Mesenchymal stem cell (in vitro differentiated cells and primary cell): ENCODE measurements at regions not wholly inside any gene's neighbourhood (a gene's known extent, or its start where the extent isn't known, plus 50 kb on each side); places are given as distances from the start of the nearest gene placed in this dataset.

Experiments
- DNase-seq: peaks from one replicate; pipeline ENCODE4 v3.0.0-alpha.2; 2013
- H2AFZ ChIP-seq: one replicate; pipeline ENCODE4 v1.6.1; 2013; ENCODE audit warnings: low read depth, mild to moderate bottlenecking, control low read depth, inconsistent platforms, low read length, moderate library complexity
- H2AK5ac ChIP-seq: 2 replicates; pipeline ENCODE4 v1.6.1; 2013; ENCODE audit warnings: low read length, moderate library complexity, mild to moderate bottlenecking, inconsistent platforms; ENCODE audit not compliant: severe bottlenecking
- H2BK120ac ChIP-seq: one replicate; pipeline ENCODE4 v1.6.1; 2013; ENCODE audit warnings: low read depth, mild to moderate bottlenecking, inconsistent platforms, low read length, moderate library complexity
- H2BK12ac ChIP-seq, 2 experiments: one replicate each; pipeline ENCODE4 v1.6.1; 2013; ENCODE audit warnings: inconsistent platforms in 2 of 2, low read length in 2 of 2, mild to moderate bottlenecking in 2 of 2, moderate library complexity in 2 of 2, control low read depth in 1 of 2
- H2BK15ac ChIP-seq: one replicate; pipeline ENCODE4 v1.6.1; 2013; ENCODE audit warnings: mild to moderate bottlenecking, low read depth, inconsistent platforms; ENCODE audit not compliant: poor library complexity, severe bottlenecking
- H2BK5ac ChIP-seq: 2 replicates; pipeline ENCODE4 v1.6.1; 2013; ENCODE audit warnings: low read depth, mild to moderate bottlenecking, low read length, control low read depth, inconsistent platforms; ENCODE audit not compliant: poor library complexity, severe bottlenecking
- H3K14ac ChIP-seq, 2 experiments: one replicate each; pipeline ENCODE4 v1.6.1; 2013; ENCODE audit warnings: inconsistent platforms in 2 of 2, low read length in 2 of 2, control low read depth in 1 of 2, mild to moderate bottlenecking in 1 of 2, moderate library complexity in 1 of 2
- H3K18ac ChIP-seq, 2 experiments: one replicate each; pipeline ENCODE4 v1.6.1; 2013; ENCODE audit warnings: inconsistent platforms in 2 of 2, low read length in 2 of 2, control low read depth in 1 of 2, low read depth in 1 of 2, mild to moderate bottlenecking in 1 of 2
- H3K23ac ChIP-seq, 2 experiments: one replicate each; pipeline ENCODE4 v1.6.1; 2013; ENCODE audit warnings: inconsistent platforms in 2 of 2, low read length in 2 of 2, mild to moderate bottlenecking in 2 of 2, moderate library complexity in 2 of 2, control low read depth in 1 of 2
- H3K27ac ChIP-seq: 2 replicates; pipeline ENCODE4 v1.5.1; 2013; ENCODE audit warnings: mild to moderate bottlenecking, moderate library complexity, low read length, control low read depth, inconsistent platforms; ENCODE audit not compliant: poor library complexity, severe bottlenecking
- H3K27me3 ChIP-seq, 2 experiments: 2 replicates each; pipeline versions ENCODE4 v1.6.1 to v1.7.0; 2013; ENCODE audit warnings: low read length in 2 of 2, mild to moderate bottlenecking in 2 of 2, moderate library complexity in 2 of 2, control low read depth in 1 of 2, inconsistent platforms in 1 of 2; ENCODE audit not compliant: control insufficient read depth in 1 of 2, insufficient read depth in 1 of 2
- H3K36me3 ChIP-seq, 2 experiments: 2 replicates each; pipeline versions ENCODE4 v1.6.1 to v1.7.0; 2013; ENCODE audit warnings: low read length in 2 of 2, control low read depth in 1 of 2, inconsistent platforms in 1 of 2, low read depth in 1 of 2, mild to moderate bottlenecking in 1 of 2; ENCODE audit not compliant: insufficient read depth in 2 of 2, control insufficient read depth in 1 of 2
- H3K4ac ChIP-seq, 2 experiments: one replicate each; pipeline ENCODE4 v1.6.1; 2013; ENCODE audit warnings: inconsistent platforms in 2 of 2, low read length in 2 of 2, mild to moderate bottlenecking in 2 of 2, moderate library complexity in 2 of 2, control low read depth in 1 of 2, low read depth in 1 of 2
- H3K4me1 ChIP-seq: 2 replicates; pipeline ENCODE4 v1.6.1; 2013; ENCODE audit warnings: low read depth, low read length, control low read depth; ENCODE audit not compliant: control insufficient read depth, insufficient read depth
- H3K4me2 ChIP-seq: 2 replicates; pipeline ENCODE4 v1.6.1; 2013; ENCODE audit warnings: low read length, mild to moderate bottlenecking, inconsistent platforms; ENCODE audit not compliant: poor library complexity, severe bottlenecking
- H3K4me3 ChIP-seq, 2 experiments: 2 replicates each; pipeline versions ENCODE4 v1.5.1 to v1.7.0; 2013; ENCODE audit warnings: low read length in 2 of 2, mild to moderate bottlenecking in 2 of 2, control low read depth in 1 of 2, low read depth in 1 of 2; ENCODE audit not compliant: insufficient read depth in 1 of 2
- H3K79me1 ChIP-seq: replicated peaks from 2 replicates; pipeline ENCODE4 v1.6.1; 2013; ENCODE audit warnings: mild to moderate bottlenecking, control low read depth, low read length, inconsistent platforms; ENCODE audit not compliant: poor library complexity, severe bottlenecking
- H3K9ac ChIP-seq: 2 replicates; pipeline ENCODE4 v1.7.0; 2013; ENCODE audit warnings: mild to moderate bottlenecking, low read length, moderate library complexity
- H3K9me3 ChIP-seq: 2 replicates; pipeline ENCODE4 v1.7.0; 2013; ENCODE audit warnings: mild to moderate bottlenecking, low read length; ENCODE audit not compliant: control insufficient read depth
- H4K8ac ChIP-seq: one replicate; pipeline ENCODE4 v1.6.1; 2013; ENCODE audit warnings: inconsistent platforms, mild to moderate bottlenecking, low read length, moderate library complexity
- H4K91ac ChIP-seq: one replicate; pipeline ENCODE4 v1.6.1; 2013; ENCODE audit warnings: mild to moderate bottlenecking, low read length, inconsistent platforms
- WGBS: methylation state at CpG from one replicate; pipeline ENCODE4 v1.1.7; 2013; ENCODE audit warnings: mixed read lengths; 5-methylcytosine and 5-hydroxymethylcytosine counted together

DNA sequence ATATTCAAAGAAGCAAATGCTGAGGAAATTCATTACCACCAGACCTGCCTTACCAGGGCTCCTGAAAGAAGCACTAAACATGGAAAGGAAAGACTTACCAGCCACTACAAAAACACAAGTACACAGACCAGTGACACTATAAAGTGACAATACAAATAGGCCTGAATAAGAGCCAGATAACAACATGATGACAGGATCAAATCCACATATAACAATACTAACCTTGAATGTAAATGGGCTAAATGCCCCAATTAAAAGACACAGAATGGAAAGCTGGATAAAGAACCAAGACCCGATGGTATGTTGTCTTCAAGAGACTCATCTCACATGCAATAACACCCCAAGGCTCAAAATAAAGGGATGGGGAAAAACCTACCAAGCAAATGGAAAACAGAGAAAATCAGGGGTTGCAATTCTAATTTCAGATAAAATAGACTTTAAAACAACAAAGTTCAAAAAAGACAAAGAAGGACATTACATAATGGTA is 353.4 kb downstream of the LNPK start:
- no peaks in the 10 kb centered on the region for H3K79me1 ChIP-seq
- no peak overlapping the region for H2BK15ac ChIP-seq
- H3K14ac ChIP-seq = no peak overlapping the region
- H3K9me3 ChIP-seq = peaks cover 31% of the 10 kb centered on the region
- H3K4me1 ChIP-seq = no peaks in the 10 kb centered on the region
- DNase-seq = no peak
- H3K9ac ChIP-seq = no peak overlapping the region
- H2BK12ac ChIP-seq = no peak overlapping the region
- H4K91ac ChIP-seq = no peak overlapping the region
- no peak overlapping the region for H2BK120ac ChIP-seq
- H2BK5ac ChIP-seq = no peak overlapping the region
- no peaks in the 10 kb centered on the region for H3K36me3 ChIP-seq
- no peak overlapping the region for H4K8ac ChIP-seq
- H3K4me3 ChIP-seq = no peak overlapping the region
- no peak overlapping the region for H3K27ac ChIP-seq
- H2AFZ ChIP-seq = no peak overlapping the region
- H3K18ac ChIP-seq = no peak overlapping the region
- H3K27me3 ChIP-seq = no peaks in the 10 kb centered on the region
- no peak overlapping the region for H3K4me2 ChIP-seq
- no peak overlapping the region for H3K4ac ChIP-seq
- 0% methylated on average over 1 of the region's 1 CpG for WGBS
- H3K23ac ChIP-seq = no peak overlapping the region
- no peak overlapping the region for H2AK5ac ChIP-seq

DNA sequence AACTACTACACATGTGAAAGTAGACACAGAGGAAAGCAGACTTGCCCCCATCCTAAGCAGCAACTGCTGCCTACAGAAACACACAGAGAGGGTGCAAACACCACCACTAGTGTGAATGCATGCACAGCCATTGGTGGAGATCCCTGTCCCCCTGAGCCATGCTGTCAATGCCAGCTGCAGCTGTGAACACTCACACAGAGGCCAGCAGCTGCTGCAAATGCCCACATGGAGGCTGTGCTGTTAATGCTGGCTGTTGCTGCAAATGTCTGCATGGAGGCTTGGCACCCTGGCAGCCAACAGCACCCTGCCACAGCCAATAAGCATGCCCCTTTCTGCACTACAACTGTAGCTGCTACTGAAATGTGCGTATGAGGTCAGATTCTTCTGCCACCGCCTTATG is 355.0 kb downstream of the LNPK start:
- no peak overlapping the region for H3K18ac ChIP-seq
- no peak overlapping the region for H4K91ac ChIP-seq
- no peak overlapping the region for H4K8ac ChIP-seq
- H3K9me3 ChIP-seq = peaks cover 31% of the 10 kb centered on the region
- WGBS = 94% methylated on average over 2 of the region's 2 CpGs
- no peak overlapping the region for H3K23ac ChIP-seq
- no peak overlapping the region for H2BK12ac ChIP-seq
- no peak overlapping the region for H3K4me3 ChIP-seq
- H2BK120ac ChIP-seq = no peak overlapping the region
- H3K4me1 ChIP-seq = no peaks in the 10 kb centered on the region
- no peak overlapping the region for H2AK5ac ChIP-seq
- no peak overlapping the region for H3K9ac ChIP-seq
- H3K27ac ChIP-seq = no peak overlapping the region
- no peak overlapping the region for H2BK15ac ChIP-seq
- H3K79me1 ChIP-seq = no peaks in the 10 kb centered on the region
- no peak overlapping the region for H3K4ac ChIP-seq
- no peak overlapping the region for H3K4me2 ChIP-seq
- H3K14ac ChIP-seq = no peak overlapping the region
- no peaks in the 10 kb centered on the region for H3K36me3 ChIP-seq
- no peak overlapping the region for H2BK5ac ChIP-seq
- no peak for DNase-seq
- no peaks in the 10 kb centered on the region for H3K27me3 ChIP-seq
- H2AFZ ChIP-seq = no peak overlapping the region

DNA sequence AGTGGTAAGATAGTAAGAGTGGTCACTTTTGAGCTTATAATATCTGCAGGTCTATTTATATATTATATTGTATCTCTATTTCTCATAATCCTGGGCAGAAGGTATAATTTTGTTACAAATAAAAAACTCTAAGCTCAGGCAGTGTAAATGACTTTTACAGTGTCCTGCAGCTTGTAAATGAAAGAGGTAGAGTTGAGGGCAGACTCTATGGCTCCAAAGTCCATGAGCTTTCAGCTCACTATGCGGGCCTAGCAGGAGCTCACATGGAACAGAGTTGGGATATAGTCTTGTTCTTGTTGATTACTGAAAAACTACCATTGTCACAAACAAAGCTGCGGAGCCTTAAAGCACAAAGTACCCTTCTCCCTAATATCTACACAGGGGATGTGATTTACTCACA is 361.4 kb downstream of the LNPK start:
- no CpG with 5 or more reads among the region's 2 CpGs for WGBS
- Histone ChIP-seq H2BK15ac (no peak overlapping the region), H3K4me3 (no peak overlapping the region), H3K23ac (no peak overlapping the region), H3K18ac (no peak overlapping the region), H3K14ac (no peak overlapping the region), H2AK5ac (no peak overlapping the region), H3K4me1 (no peaks in the 10 kb centered on the region), H3K9me3 (no peaks in the 10 kb centered on the region), H2BK120ac (no peak overlapping the region), H4K8ac (no peak overlapping the region), H2BK12ac (no peak overlapping the region), H2AFZ (no peak overlapping the region), H3K27ac (no peak overlapping the region), H3K27me3 (no peaks in the 10 kb centered on the region), H3K36me3 (no peaks in the 10 kb centered on the region), H3K9ac (no peak overlapping the region), H2BK5ac (no peak overlapping the region), H4K91ac (no peak overlapping the region), H3K4me2 (no peak overlapping the region), H3K79me1 (no peaks in the 10 kb centered on the region), H3K4ac (no peak overlapping the region)
- no peak for DNase-seq

DNA sequence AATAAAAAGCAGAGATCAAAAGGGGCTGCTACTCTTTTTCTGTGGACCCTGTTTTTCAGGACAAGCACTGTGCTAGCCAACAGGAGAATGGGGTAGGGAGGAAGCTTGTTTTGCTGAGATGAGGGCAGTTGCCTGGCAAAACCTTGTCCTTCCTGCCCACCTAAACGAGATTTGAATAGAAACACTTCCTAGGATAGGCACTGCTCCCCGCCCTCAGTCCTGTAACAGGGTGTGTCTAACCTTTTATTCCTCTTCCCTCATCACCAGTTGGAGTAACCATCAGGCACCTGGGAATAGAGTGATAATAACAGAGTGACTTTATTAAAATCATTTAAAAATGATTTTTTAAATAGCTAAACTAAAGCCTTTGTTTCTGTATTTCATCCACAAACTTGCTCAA is 368.8 kb downstream of the LNPK start:
- H2BK15ac ChIP-seq = no peak overlapping the region
- no peak overlapping the region for H4K8ac ChIP-seq
- no peak overlapping the region for H4K91ac ChIP-seq
- H2AFZ ChIP-seq = no peak overlapping the region
- no peak overlapping the region for H3K4me2 ChIP-seq
- H3K27ac ChIP-seq = no peak overlapping the region
- WGBS = no CpG with 5 or more reads among the region's 2 CpGs
- no peaks in the 10 kb centered on the region for H3K27me3 ChIP-seq
- H2BK12ac ChIP-seq = no peak overlapping the region
- no peak overlapping the region for H3K18ac ChIP-seq
- no peak overlapping the region for H3K4me3 ChIP-seq
- H3K4ac ChIP-seq = no peak overlapping the region
- no peak overlapping the region for H3K14ac ChIP-seq
- H3K23ac ChIP-seq = no peak overlapping the region
- no peaks in the 10 kb centered on the region for H3K79me1 ChIP-seq
- no peaks in the 10 kb centered on the region for H3K36me3 ChIP-seq
- H3K9ac ChIP-seq = no peak overlapping the region
- no peak overlapping the region for H2BK120ac ChIP-seq
- no peaks in the 10 kb centered on the region for H3K9me3 ChIP-seq
- no peak overlapping the region for H2AK5ac ChIP-seq
- H3K4me1 ChIP-seq = no peaks in the 10 kb centered on the region
- H2BK5ac ChIP-seq = no peak overlapping the region
- no peak for DNase-seq
